PC-9 (cell line): ENCODE measurements at regions not wholly inside any gene's neighbourhood (a gene's known extent, or its start where the extent isn't known, plus 50 kb on each side); places are given as distances from the start of the nearest gene placed in this dataset.

ENCODE experiments used
- CTCF ChIP-seq: fragments of 200-600 bp; sonication (generic); conservative IDR thresholded peaks from 2 replicates; pipeline ENCODE4 v1.6.1; 2017; ENCODE audit warnings: mixed run types, antibody characterized with exemption, mild to moderate bottlenecking, moderate library complexity
- EZH2 ChIP-seq: fragments of 200-600 bp; sonication (generic); IDR thresholded peaks from 2 replicates; pipeline ENCODE4 v1.8.0; 2017; ENCODE audit warnings: antibody characterized with exemption, low read depth

- TF ChIP-seq CTCF: no peak
- TF ChIP-seq EZH2: no peak
Measured at GRCh38 chr9:24045150-24045549, 219.1 kb upstream of the ELAVL2 start.
